Erythroblast (primary cell): ENCODE measurements at regions not wholly inside any gene's neighbourhood (a gene's known extent, or its start where the extent isn't known, plus 50 kb on each side); places are given as distances from the start of the nearest gene placed in this dataset.

Experiments used
- DNase-seq, 2 experiments: peaks; one replicate each; lab custom pipeline; 2025; lab: John Stamatoyannopoulos, UW
- GATA1 ChIP-seq: IDR thresholded peaks from 2 replicates; pipeline ENCODE4 v1.6.1; 2011; ENCODE audit warnings: low read depth, mild to moderate bottlenecking, control low read depth, low read length, moderate library complexity
- POLR2A ChIP-seq: IDR thresholded peaks from 2 replicates; pipeline ENCODE4 v1.6.1; 2011; ENCODE audit warnings: mild to moderate bottlenecking, low read length

- TF ChIP-seq GATA1 (no peak), POLR2A (no peak)
Observed at GRCh38 chr3:84830476-84830875, 128.3 kb upstream of the CADM2 start.

GRCh38 chr3:84835366-84835765 lies 123.4 kb upstream of the CADM2 start:
- no peak for TF ChIP-seq GATA1
- TF ChIP-seq POLR2A, result no peak
- no peak for DNase-seq

More at GRCh38 chr3:84830476-84830875, 128.3 kb upstream of the CADM2 start:
- DNase-seq, result no peak

GRCh38 chr3:84836961-84837360 lies 121.8 kb upstream of the CADM2 start:
- TF ChIP-seq POLR2A (no peak), GATA1 (no peak)
- DNase-seq, result no peak

GRCh38 chr3:84877092-84877491 lies 81.7 kb upstream of the CADM2 start:
- no peak for DNase-seq
- TF ChIP-seq POLR2A, result no peak
- TF ChIP-seq GATA1, result no peak

- DNase-seq, result no peak
- TF ChIP-seq POLR2A (no peak), GATA1 (no peak)
Observed at GRCh38 chr3:84881288-84881687, 77.5 kb upstream of the CADM2 start.

GRCh38 chr3:84885199-84885882 lies 73.4 kb upstream of the CADM2 start:
- TF ChIP-seq GATA1 (no peak), POLR2A (no peak)
- DNase-seq, result no peak

GRCh38 chr3:84891851-84892250 lies 66.9 kb upstream of the CADM2 start:
- DNase-seq, result no peak
- no peak for TF ChIP-seq POLR2A
- TF ChIP-seq GATA1, result no peak

GRCh38 chr3:84893211-84893610 lies 65.6 kb upstream of the CADM2 start:
- DNase-seq, result no peak
- TF ChIP-seq POLR2A (no peak), GATA1 (no peak)

GRCh38 chr3:84904212-84904611 lies 54.6 kb upstream of the CADM2 start:
- no peak for TF ChIP-seq GATA1
- no peak for TF ChIP-seq POLR2A
- DNase-seq, result no peak

GRCh38 chr3:84904816-84905555 lies 53.8 kb upstream of the CADM2 start:
- DNase-seq, result no peak

GRCh38 chr3:84905556-84905920 lies 53.3 kb upstream of the CADM2 start:
- no peak for DNase-seq
- no peak for TF ChIP-seq GATA1
- no peak for TF ChIP-seq POLR2A

More at GRCh38 chr3:84904816-84905555, 53.8 kb upstream of the CADM2 start:
- TF ChIP-seq POLR2A (no peak), GATA1 (no peak)

GRCh38 chr3:84906065-84906464 lies 52.7 kb upstream of the CADM2 start:
- DNase-seq, result no peak
- TF ChIP-seq GATA1 (no peak), POLR2A (no peak)
